ENCODE measurements at regions not wholly inside any gene's neighbourhood (a gene's known extent, or its start where the extent isn't known, plus 50 kb on each side); places are given as distances from the start of the nearest gene placed in this dataset.
"Not testable (repeated sequence)": the region's sequence is repeated elsewhere in the genome, so short reads cannot be mapped to it uniquely, and the experiment has no call there.

- DNase-seq (ENCODE audit: extremely low read depth, low read depth, low spot score), result no peak
Observed at GRCh38 chr6:132202574-132202973, 198.7 kb downstream of the MOXD1 start.

- DNase-seq (ENCODE audit: extremely low read depth, low read depth, low spot score), result no peak
Observed at GRCh38 chr6:132199343-132199742, 201.9 kb downstream of the MOXD1 start.

- no peak for DNase-seq (ENCODE audit: extremely low read depth, low read depth, low spot score)
Observed at GRCh38 chr6:132198896-132199295, 202.4 kb downstream of the MOXD1 start.

DNA sequence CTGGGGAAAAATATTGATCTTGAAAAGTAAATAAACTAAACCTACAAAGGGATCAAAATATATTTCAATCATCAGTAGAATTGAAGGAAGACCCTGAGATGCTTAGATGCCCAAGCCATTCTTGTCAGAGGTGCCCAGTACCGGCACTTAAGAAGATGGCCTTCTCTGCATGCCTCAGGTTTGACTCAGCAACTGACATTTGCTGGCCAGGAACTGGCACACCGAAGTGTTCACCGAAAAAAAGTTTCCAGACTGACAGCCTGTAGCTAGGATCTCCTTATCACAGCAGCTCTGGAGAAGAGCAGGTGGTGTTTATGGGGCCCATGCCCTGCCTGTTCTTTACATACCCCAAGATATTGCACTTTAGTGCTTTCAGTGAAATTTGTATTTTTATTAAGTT lies 203.2 kb downstream of the MOXD1 start:
- no peak for DNase-seq (ENCODE audit: extremely low read depth, low read depth, low spot score)

GRCh38 chr6:132194529-132194928 lies 206.7 kb downstream of the MOXD1 start:
- no peak for DNase-seq (ENCODE audit: extremely low read depth, low read depth, low spot score)

DNA sequence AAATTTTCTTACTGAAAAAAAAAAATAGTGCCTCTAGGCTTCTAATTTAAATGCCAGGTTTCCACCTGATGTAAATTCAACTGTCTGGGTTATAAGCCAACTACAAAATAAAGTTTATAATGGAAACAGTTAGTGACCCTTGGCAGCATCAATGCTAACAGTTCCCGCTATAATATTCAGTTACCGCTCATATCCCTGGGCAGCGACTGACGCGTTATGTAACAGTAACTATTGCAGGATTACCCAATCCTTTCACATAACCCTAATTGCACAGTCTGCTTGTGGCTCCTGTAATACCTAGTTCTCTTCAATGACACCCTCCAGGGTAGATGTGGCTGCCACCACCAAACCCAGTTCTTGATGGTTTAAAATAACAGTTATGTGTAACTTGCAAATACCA lies 208.6 kb downstream of the MOXD1 start:
- DNase-seq (ENCODE audit: extremely low read depth, low read depth, low spot score), result no peak

DNA sequence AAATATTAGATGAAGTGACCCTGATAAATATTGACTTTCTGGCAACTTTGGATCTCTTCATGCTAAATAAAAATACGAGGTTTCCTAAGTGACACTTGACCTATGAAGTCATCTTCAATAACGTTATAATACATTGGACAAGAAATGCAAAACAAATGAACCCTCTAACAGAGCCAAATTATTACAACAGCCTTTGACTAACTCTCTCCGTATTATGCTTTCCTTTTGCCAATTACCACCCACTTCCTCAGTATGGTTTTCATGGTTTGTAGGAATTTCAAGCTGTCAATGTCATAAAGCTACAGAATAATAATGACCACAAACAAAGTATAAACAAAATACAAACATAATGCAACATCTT lies 210.5 kb downstream of the MOXD1 start:
- DNase-seq (ENCODE audit: extremely low read depth, low read depth, low spot score), result no peak

GRCh38 chr6:132190097-132190814 lies 211.0 kb downstream of the MOXD1 start:
- DNase-seq (ENCODE audit: extremely low read depth, low read depth, low spot score), result no peak

DNA sequence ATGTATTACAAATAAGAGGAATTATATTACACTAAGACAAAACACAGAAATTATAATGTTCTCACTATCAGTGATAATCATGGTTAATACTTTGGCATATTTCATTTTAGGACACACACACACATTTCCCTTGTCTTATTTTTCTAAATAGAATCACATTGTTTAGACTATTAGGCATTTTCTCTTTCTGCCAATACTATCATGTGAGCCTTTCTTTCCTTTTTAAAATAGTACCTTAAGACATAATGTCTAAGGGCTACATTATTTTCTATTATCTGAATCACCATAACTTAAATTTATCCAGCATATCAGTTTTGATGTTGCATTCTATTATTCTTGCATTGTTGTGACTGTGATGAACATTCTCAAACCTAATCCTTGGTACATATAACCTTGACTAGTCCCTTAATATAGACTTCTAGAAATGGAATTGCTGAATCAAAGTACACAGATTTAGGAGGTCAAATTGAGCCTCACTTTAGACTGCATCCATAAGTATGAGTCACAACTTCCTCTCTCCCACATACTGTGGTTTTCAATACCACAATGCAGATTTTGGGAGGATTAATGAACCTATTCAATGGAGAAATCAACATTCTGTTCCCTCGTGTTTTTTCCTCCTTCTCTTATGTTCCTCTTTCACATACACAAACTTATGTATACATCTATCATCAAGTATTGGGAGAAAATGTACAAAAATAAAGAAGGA lies 212.6 kb downstream of the MOXD1 start:
- no peak for DNase-seq (ENCODE audit: extremely low read depth, low read depth, low spot score)

DNA sequence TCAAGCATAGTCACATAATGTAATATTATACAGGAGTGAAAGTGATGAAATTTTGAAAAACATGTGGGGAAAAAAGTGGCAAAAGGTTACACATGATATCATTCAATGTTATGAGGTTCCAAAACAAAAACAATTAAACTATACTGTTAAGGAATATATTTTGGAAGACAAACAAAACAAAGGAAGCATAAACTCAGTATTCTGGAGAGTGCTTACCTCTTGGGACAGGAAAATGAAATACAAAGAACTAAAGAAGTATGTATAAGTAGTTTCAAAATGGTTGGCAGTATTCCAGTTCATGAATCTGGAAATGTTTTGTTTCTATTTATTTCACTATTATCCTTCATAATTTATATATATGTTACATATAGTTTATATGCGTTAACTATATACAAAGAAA lies 213.5 kb downstream of the MOXD1 start:
- DNase-seq (ENCODE audit: extremely low read depth, low read depth, low spot score), result no peak

DNA sequence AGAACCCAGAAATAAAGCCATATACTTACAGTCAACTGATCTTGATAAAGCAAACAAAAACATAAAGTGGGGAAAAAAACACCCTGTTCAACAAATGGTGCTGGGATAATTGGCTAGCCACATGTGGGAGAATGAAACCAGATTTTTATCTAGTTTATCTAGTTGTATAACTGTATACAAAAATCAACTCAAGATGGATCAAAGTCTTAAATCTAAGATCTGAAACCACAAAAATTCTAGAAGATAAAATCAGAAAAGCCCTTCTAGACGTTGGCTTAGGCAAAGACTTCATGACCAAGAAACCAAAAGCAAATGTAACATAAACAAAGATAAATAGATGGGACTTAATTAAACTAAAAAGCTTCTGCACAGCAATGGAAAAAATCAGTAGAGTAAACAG lies 216.3 kb downstream of the MOXD1 start:
- DNase-seq (ENCODE audit: extremely low read depth, low read depth, low spot score), result not testable (repeated sequence)

DNA sequence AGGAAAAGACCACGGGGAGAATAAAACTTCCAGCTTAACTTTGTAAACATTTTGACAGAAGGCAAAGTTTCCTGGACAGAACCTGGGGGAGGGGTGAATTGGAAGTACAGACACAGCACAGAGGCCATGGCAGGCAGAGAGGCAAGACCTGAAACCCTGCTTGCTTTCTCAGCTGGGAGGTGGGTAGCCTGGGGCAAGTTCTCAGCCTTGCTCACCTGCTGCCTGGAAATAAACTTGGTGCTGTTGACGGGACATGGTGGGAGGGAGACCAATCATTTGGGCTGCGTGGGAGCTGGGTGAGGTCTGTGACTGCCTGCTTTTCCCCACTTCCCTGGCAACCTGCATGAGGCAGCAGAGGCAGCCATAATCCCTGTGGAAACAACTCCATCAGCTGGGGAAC lies 221.3 kb downstream of the MOXD1 start:
- DNase-seq (ENCODE audit: extremely low read depth, low read depth, low spot score), result no peak

DNA sequence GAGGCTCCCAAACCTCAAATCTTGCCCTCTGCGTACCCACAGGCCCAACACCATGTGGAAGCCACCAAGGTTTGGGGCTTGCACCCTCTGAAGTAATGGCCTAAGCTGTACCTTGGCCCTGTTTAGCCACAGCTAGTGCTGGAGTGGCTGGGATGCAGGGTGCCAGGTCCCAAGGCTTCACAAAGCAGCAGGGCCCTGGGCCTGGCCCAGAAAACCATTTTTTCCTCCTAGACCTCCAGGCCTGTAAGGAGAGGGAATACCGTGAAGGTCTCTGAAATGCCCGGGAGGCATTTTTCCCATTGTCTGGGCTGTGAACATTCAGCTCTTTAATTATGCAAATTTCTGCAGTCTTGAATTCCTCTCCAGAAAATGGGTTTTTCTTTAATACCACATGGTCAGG lies 223.7 kb upstream of the CCN2 start:
- no peak for DNase-seq (ENCODE audit: extremely low read depth, low read depth, low spot score)

DNA sequence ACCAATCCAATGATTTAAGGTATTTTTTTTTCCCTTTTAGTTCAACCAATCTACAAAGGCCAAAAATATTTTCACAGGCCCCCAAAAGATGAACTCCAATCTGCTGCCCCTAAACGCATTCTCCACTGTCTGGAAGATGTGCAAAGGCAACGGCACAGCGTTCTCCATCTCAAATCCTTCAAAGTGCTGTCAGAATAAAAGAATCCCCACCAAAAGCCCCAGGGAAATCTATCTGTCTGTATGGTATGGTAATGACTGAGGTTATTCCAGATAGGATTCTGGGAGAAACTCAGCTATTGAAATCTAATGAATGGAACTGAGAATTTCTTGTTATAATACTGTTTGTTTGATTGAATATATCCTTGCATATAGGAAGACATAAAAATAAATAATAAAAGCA lies 217.8 kb upstream of the CCN2 start:
- no peak for DNase-seq (ENCODE audit: extremely low read depth, low read depth, low spot score)

- DNase-seq (ENCODE audit: extremely low read depth, low read depth, low spot score), result no peak
Observed at GRCh38 chr6:132167929-132168892, 217.0 kb upstream of the CCN2 start.

GRCh38 chr6:132166526-132167051 lies 215.4 kb upstream of the CCN2 start:
- DNase-seq (ENCODE audit: extremely low read depth, low read depth, low spot score), result no peak

DNA sequence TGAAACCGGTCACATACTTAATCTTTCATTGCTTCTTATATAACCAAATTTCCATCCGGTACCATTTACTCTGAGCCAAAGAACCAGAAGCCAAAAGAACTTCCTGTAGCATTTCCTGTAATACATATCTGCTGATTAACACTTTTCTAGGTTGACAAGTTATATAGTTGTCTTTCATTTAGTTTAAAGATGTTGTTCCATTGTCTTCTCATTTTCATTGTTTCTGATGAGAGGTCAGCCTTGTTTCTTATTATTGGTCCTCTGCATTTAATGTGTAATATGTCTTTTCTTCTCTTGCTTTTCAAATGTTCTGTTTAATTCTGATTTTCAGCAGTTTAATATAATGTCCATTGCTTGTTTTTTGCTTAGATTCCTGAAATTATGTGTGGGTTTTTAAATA lies 214.5 kb upstream of the CCN2 start:
- DNase-seq (ENCODE audit: extremely low read depth, low read depth, low spot score), result no peak

GRCh38 chr6:132161283-132161682 lies 210.1 kb upstream of the CCN2 start:
- peak; percentile 50 for DNase-seq (ENCODE audit: extremely low read depth, low read depth, low spot score)

DNA sequence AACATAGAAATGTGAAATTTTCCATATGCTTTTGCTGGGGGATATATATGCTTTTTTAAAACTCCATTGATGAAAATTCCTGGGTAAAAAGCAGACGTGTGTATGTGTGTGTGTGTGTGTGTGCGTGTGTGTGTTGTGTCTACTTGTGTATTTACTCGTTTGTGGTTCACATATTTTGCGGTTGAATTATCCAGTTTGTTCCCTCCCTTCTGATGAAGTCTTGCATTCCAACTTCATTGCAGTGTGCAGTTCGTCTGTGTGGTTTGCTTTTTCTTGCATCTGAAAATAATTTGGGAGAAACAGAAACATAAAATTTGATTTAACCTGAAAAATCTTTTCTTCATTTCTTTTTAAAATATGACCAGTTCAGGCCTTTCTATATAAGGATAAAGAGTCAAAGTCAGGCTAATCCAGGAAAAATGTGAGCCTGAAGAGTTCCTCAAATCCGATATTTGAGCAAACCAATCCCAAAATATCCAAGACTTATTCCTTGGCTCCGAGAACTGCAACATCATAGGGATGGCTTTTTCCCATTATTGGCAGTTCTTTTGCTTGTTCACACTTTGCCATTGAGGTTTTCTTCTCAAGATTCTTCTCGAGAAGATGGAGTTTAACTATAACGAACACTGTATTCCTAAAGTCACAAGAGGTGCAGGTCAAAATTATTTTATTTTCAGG lies 202.2 kb upstream of the CCN2 start:
- DNase-seq (ENCODE audit: extremely low read depth, low read depth, low spot score), result no peak

DNA sequence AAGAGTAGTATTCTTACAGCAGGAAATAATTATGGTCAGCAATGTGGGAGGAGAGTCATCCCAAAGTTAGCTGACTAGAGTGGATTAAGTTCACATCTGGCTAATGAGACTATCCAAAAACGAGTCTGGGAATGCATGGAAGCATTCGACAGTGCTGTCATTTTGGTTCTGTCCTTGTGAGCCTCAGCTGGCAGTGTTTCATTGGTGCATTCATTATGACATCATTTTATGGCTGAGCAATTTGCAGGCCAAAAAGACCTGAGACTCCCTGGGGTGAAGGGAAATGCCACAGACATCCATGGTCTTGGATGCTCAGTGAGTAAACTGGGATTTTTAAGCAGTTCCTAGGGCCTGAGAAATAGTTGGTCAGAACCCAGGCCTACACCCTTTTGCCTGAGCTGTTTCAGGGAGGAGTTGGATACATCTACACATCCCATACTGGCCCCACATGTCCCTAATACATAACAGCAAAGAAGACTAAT lies 196.4 kb upstream of the CCN2 start:
- no peak for DNase-seq (ENCODE audit: extremely low read depth, low read depth, low spot score)

DNA sequence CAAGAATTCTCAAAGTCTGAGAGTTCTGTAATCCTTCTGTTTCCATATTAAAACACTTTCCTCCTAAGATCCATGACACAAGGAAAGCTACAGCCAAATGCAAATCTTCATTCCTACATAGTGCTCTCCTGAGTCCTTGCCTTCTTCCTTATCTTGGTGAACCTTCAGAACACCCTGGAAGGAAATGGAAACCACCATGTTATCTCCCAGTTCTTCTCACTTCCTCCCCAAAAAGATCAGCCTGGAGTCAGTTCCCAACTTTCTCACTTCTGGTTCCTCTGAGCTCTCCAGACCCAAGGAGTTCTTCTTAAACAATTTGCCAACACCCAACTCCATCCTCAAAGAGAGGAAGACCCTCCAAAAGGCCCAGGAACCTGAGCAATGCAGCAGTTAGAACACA lies 193.3 kb upstream of the CCN2 start:
- no peak for DNase-seq (ENCODE audit: extremely low read depth, low read depth, low spot score)

Data from glomerular endothelial cell (primary cell).